GM12878 (cell line): ENCODE measurements at regions not wholly inside any gene's neighbourhood (a gene's known extent, or its start where the extent isn't known, plus 50 kb on each side); places are given as distances from the start of the nearest gene placed in this dataset.

Experiments used
- ATAC-seq: fragments of 200-7000 bp; cut with Tn5 transposase; 3 replicates; pipeline ENCODE4 v1.9.1; 2020; ENCODE audit warnings: mild to moderate bottlenecking, moderate library complexity
- BruUV-seq: library from RNA; stranded (reverse); fragments of 400-500 nt; replicated peaks from 2 replicates; lab custom pipeline; 2021; lab: Mats Ljungman, UMichigan
- CTCF ChIA-PET: fragments of 300-600 bp; sonication (Branson Sonifier 250); formaldehyde crosslinking; extraction: SDS; loops from one replicate; lab custom pipeline; 2021; ENCODE audit warnings: inconsistent platforms; lab: Yijun Ruan, JAX
- POLR2A ChIA-PET: fragments of 350-600 bp; formaldehyde crosslinking; extraction: SDS; loops from one replicate; lab custom pipeline; 2021; ENCODE audit warnings: inconsistent platforms; lab: Charles Lee
- RAD21 ChIA-PET: fragments of 300-600 bp; sonication (Branson Sonifier 250); formaldehyde crosslinking; loops from one replicate; lab custom pipeline; 2023; ENCODE audit warnings: antibody characterized with exemption; ENCODE audit not compliant: unreplicated experiment; lab: Charles Lee
- SMC1A ChIA-PET: fragments of 300-600 bp; sonication (Branson Sonifier 250); formaldehyde crosslinking; loops from one replicate; lab custom pipeline; 2023; ENCODE audit not compliant: unreplicated experiment, uncharacterized antibody; lab: Charles Lee
- DNase-seq: peaks from one replicate; pipeline ENCODE4 v3.0.0-alpha.2; 2011; ENCODE audit warnings: low read depth, low spot score
- FAIRE-seq: peaks from 3 replicates; lab custom pipeline; 2011; peaks lifted over from hg19 to GRCh38; lab: Jason Lieb, UNC
- H2AFZ ChIP-seq: 2 replicates; pipeline ENCODE4 v1.6.0; 2011; ENCODE audit warnings: low read depth, low read length, control low read depth; ENCODE audit not compliant: control insufficient read depth
- H3K27ac ChIP-seq: 2 replicates; pipeline ENCODE4 v1.5.1; 2011; ENCODE audit warnings: control low read depth; ENCODE audit not compliant: control insufficient read depth, insufficient read depth
- H3K27me3 ChIP-seq, 2 experiments: replicated peaks in 1 of 2; 2 replicates each; pipeline versions ENCODE4 v1.6.0 to v1.6.1; 2011; ENCODE audit warnings: low read length in 1 of 2; ENCODE audit not compliant: control insufficient read depth in 2 of 2, insufficient read depth in 2 of 2
- H3K36me3 ChIP-seq, 2 experiments: 2 replicates each; pipeline ENCODE4 v1.5.1; 2011; ENCODE audit warnings: low read length in 1 of 2; ENCODE audit not compliant: control insufficient read depth in 2 of 2, insufficient read depth in 2 of 2
- H3K4me1 ChIP-seq: 2 replicates; pipeline ENCODE4 v1.6.1; 2011; ENCODE audit warnings: mild to moderate bottlenecking, low read length, moderate library complexity, mixed read lengths; ENCODE audit not compliant: control insufficient read depth, insufficient read depth
- H3K4me2 ChIP-seq: 2 replicates; pipeline ENCODE4 v1.6.0; 2011; ENCODE audit warnings: control low read depth; ENCODE audit not compliant: control insufficient read depth, insufficient read depth
- H3K4me3 ChIP-seq: fragments of 200-600 bp; sonication (generic); 2 replicates; pipeline ENCODE4 v1.5.1; 2016
- H3K79me2 ChIP-seq: 2 replicates; pipeline ENCODE4 v1.6.0; 2011; ENCODE audit warnings: low read length; ENCODE audit not compliant: control insufficient read depth, insufficient read depth
- H3K9ac ChIP-seq: 2 replicates; pipeline ENCODE4 v1.8.0; 2011; ENCODE audit warnings: low read length, control low read depth, mixed read lengths; ENCODE audit not compliant: control insufficient read depth, insufficient read depth
- H3K9me3 ChIP-seq: replicated peaks from 3 replicates; pipeline ENCODE4 v1.5.1; 2011; ENCODE audit warnings: mild to moderate bottlenecking, low read length; ENCODE audit not compliant: control insufficient read depth, insufficient read depth
- H4K20me1 ChIP-seq: 2 replicates; pipeline ENCODE4 v1.6.0; 2011; ENCODE audit not compliant: control insufficient read depth, insufficient read depth
- DPF2 ChIP-seq: fragments of 450-650 bp; IDR thresholded peaks from 2 replicates; pipeline ENCODE4 v1.6.1; 2017; ENCODE audit warnings: mild to moderate bottlenecking
- EZH2 ChIP-seq: IDR thresholded peaks from 2 replicates; pipeline ENCODE4 v1.6.1; 2012; ENCODE audit warnings: low read depth, mild to moderate bottlenecking, control low read depth, inconsistent platforms, low read length, borderline replicate concordance; ENCODE audit not compliant: control insufficient read depth
- HCFC1 ChIP-seq: fragments of 150-350 bp; IDR thresholded peaks from 2 replicates; pipeline ENCODE4 v1.6.1; 2014; ENCODE audit warnings: low read length
- KAT2A ChIP-seq: conservative IDR thresholded peaks from 2 replicates; pipeline ENCODE4 v1.6.1; 2011; ENCODE audit warnings: low read depth, low read length; ENCODE audit not compliant: control insufficient read depth
- NRF1 ChIP-seq: conservative IDR thresholded peaks from 2 replicates; pipeline ENCODE4 v1.6.1; 2011; ENCODE audit warnings: mild to moderate bottlenecking, low read depth, low read length, improper control_type of control experiment
- SMAD1 ChIP-seq: fragments of 450-650 bp; IDR thresholded peaks from 2 replicates; pipeline ENCODE4 v1.6.1; 2018; ENCODE audit warnings: mild to moderate bottlenecking, low read depth; ENCODE audit not compliant: partially characterized antibody
- SMARCA5 ChIP-seq: fragments of 450-650 bp; IDR thresholded peaks from 2 replicates; pipeline ENCODE4 v1.6.1; 2017; ENCODE audit warnings: mild to moderate bottlenecking
- SPI1 ChIP-seq: IDR thresholded peaks from 2 replicates; pipeline ENCODE4 v1.6.1; 2011; ENCODE audit warnings: low read depth, mild to moderate bottlenecking, low read length, moderate library complexity, borderline replicate concordance; ENCODE audit not compliant: insufficient read depth
- TCF3 ChIP-seq: IDR thresholded peaks from 2 replicates; pipeline ENCODE4 v1.6.1; 2012; ENCODE audit warnings: low read depth, mild to moderate bottlenecking, low read length, borderline replicate concordance; ENCODE audit not compliant: insufficient read depth
- ZNF24 ChIP-seq: fragments of 450-650 bp; IDR thresholded peaks from 2 replicates; pipeline ENCODE4 v1.6.1; 2017; ENCODE audit warnings: antibody characterized with exemption, mild to moderate bottlenecking
- ZNF384 ChIP-seq: IDR thresholded peaks from 2 replicates; pipeline ENCODE4 v1.6.1; 2012; ENCODE audit warnings: low read depth, mild to moderate bottlenecking, low read length, improper control_type of control experiment, borderline replicate concordance
- WGBS: methylation state at CpG from one replicate; pipeline ENCODE4 v1.1.6; 2016; ENCODE audit warnings: low lambda C conversion rate; ENCODE audit not compliant: insufficient replicate concordance, insufficient coverage; ENCODE audit errors: missing lambda C conversion rate; 5-methylcytosine and 5-hydroxymethylcytosine counted together
- in situ Hi-C: fragments of 300-500 bp; cut with MboI; formaldehyde crosslinking; loops from 9 replicates; pipeline ENCODE4 v1.14.3; 2018; ENCODE audit warnings: mixed read lengths
- intact Hi-C: fragments of 100-400 bp; cut with micrococcal nuclease; formaldehyde crosslinking; loops from one replicate; pipeline ENCODE4 v1.14.2; 2022; ENCODE audit not compliant: unreplicated experiment
- TF ChIP-seq, protein P1 (sequence below): fragments of 450-650 bp; IDR thresholded peaks from 2 replicates; pipeline ENCODE4 v1.6.1; 2017; ENCODE audit warnings: mild to moderate bottlenecking, moderate library complexity
- TF ChIP-seq, protein P2 (sequence below): fragments of 450-650 bp; IDR thresholded peaks from 2 replicates; pipeline ENCODE4 v1.6.1; 2014; ENCODE audit warnings: mild to moderate bottlenecking
- TF ChIP-seq, protein P3 (sequence below): fragments of 450-650 bp; conservative IDR thresholded peaks from 2 replicates; pipeline ENCODE4 v1.6.1; 2017; ENCODE audit warnings: mild to moderate bottlenecking, moderate library complexity

DNA sequence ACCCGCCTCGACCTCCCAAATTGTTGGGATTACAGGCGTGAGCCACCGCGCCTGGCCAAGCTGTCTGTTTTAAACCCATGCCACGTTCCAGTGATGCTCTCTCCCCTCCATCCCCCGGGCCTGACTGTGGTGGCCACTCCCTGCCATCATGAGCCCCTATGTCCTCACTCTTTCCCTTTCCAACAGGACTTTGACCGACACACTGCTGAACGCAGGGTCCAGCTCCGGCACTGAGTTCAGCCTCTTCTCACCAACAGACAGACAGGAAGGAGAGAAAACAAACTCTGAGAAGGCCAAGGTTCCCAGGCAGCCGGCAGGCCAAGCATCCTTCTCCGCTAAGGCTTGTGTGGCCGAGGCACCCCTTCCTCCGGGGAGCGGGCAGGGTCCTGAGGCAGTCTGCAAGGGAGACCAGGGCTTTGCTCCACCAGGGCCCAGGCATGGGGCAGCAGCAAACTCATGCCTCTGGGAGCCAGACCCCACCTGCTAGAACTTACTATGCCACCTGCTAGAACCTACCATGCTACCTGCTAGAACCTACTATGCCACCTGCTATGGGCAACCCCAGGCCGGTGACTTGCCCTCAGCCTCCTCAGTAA, 152.7 kb downstream of the CRYBB2 start:
- ChIA-PET CTCF (no interaction called here), SMC1A (interaction anchor here (1.0 kb wide), 1 partner anchor 31 kb away, joined by 3 read pairs; no protein-coding TSS in a partner anchor), RAD21 (no interaction called here), POLR2A (no interaction called here)
- in situ Hi-C loops, result no loop called here
- Histone ChIP-seq H3K4me1 (no peaks in the 10 kb centered on the region; the same call in 1 of the 2 replicates), H3K79me2 (no peaks in the 10 kb centered on the region), H3K27me3 (no peaks in the 10 kb centered on the region), H4K20me1 (no peaks in the 10 kb centered on the region), H3K9ac (no peak overlapping the region), H3K9me3 (no peaks in the 10 kb centered on the region), H3K27ac (no peak overlapping the region), H3K4me2 (no peak overlapping the region), H2AFZ (no peak overlapping the region), H3K36me3 (peaks cover 5 to 12% of the 10 kb centered on the region in 2 experiments; a peak in 3 of 4 replicates), H3K4me3 (no peak overlapping the region)
- DNase-seq, result no peak
- intact Hi-C loops, result no loop called here
- TF ChIP-seq KAT2A (no peak), ZNF384 (no peak), DPF2 (no peak), SPI1 (no peak), TCF3 (no peak), NRF1 (no peak), EZH2 (no peak), SMARCA5 (no peak), SMAD1 (no peak), HCFC1 (no peak), ZNF24 (no peak)
- TF ChIP-seq, protein P1, sequence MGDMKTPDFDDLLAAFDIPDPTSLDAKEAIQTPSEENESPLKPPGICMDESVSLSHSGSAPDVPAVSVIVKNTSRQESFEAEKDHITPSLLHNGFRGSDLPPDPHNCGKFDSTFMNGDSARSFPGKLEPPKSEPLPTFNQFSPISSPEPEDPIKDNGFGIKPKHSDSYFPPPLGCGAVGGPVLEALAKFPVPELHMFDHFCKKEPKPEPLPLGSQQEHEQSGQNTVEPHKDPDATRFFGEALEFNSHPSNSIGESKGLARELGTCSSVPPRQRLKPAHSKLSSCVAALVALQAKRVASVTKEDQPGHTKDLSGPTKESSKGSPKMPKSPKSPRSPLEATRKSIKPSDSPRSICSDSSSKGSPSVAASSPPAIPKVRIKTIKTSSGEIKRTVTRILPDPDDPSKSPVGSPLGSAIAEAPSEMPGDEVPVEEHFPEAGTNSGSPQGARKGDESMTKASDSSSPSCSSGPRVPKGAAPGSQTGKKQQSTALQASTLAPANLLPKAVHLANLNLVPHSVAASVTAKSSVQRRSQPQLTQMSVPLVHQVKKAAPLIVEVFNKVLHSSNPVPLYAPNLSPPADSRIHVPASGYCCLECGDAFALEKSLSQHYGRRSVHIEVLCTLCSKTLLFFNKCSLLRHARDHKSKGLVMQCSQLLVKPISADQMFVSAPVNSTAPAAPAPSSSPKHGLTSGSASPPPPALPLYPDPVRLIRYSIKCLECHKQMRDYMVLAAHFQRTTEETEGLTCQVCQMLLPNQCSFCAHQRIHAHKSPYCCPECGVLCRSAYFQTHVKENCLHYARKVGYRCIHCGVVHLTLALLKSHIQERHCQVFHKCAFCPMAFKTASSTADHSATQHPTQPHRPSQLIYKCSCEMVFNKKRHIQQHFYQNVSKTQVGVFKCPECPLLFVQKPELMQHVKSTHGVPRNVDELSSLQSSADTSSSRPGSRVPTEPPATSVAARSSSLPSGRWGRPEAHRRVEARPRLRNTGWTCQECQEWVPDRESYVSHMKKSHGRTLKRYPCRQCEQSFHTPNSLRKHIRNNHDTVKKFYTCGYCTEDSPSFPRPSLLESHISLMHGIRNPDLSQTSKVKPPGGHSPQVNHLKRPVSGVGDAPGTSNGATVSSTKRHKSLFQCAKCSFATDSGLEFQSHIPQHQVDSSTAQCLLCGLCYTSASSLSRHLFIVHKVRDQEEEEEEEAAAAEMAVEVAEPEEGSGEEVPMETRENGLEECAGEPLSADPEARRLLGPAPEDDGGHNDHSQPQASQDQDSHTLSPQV, result no peak
- TF ChIP-seq, protein P2, sequence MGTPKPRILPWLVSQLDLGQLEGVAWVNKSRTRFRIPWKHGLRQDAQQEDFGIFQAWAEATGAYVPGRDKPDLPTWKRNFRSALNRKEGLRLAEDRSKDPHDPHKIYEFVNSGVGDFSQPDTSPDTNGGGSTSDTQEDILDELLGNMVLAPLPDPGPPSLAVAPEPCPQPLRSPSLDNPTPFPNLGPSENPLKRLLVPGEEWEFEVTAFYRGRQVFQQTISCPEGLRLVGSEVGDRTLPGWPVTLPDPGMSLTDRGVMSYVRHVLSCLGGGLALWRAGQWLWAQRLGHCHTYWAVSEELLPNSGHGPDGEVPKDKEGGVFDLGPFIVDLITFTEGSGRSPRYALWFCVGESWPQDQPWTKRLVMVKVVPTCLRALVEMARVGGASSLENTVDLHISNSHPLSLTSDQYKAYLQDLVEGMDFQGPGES, result no peak
- TF ChIP-seq, protein P3, sequence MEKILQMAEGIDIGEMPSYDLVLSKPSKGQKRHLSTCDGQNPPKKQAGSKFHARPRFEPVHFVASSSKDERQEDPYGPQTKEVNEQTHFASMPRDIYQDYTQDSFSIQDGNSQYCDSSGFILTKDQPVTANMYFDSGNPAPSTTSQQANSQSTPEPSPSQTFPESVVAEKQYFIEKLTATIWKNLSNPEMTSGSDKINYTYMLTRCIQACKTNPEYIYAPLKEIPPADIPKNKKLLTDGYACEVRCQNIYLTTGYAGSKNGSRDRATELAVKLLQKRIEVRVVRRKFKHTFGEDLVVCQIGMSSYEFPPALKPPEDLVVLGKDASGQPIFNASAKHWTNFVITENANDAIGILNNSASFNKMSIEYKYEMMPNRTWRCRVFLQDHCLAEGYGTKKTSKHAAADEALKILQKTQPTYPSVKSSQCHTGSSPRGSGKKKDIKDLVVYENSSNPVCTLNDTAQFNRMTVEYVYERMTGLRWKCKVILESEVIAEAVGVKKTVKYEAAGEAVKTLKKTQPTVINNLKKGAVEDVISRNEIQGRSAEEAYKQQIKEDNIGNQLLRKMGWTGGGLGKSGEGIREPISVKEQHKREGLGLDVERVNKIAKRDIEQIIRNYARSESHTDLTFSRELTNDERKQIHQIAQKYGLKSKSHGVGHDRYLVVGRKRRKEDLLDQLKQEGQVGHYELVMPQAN, result no peak
- FAIRE-seq, result no peak
- WGBS, result 95% methylated on average over 16 of the region's 16 CpGs
- no TSS peak for BruUV-seq
- ATAC-seq, result no peak
